HUES6 (cell line): ENCODE measurements at regions not wholly inside any gene's neighbourhood (a gene's known extent, or its start where the extent isn't known, plus 50 kb on each side); places are given as distances from the start of the nearest gene placed in this dataset.

Experiments
- H3K27ac ChIP-seq: 2 replicates; pipeline ENCODE4 v1.7.0; 2013; ENCODE audit warnings: low read depth, mild to moderate bottlenecking, low read length, inconsistent platforms
- H3K27me3 ChIP-seq: 2 replicates; pipeline ENCODE4 v1.6.1; 2013; ENCODE audit warnings: low read length; ENCODE audit not compliant: control insufficient read depth, insufficient read depth
- H3K36me3 ChIP-seq: 2 replicates; pipeline ENCODE4 v1.6.1; 2013; ENCODE audit warnings: low read length; ENCODE audit not compliant: control insufficient read depth, insufficient read depth
- H3K4me1 ChIP-seq: 2 replicates; pipeline ENCODE4 v1.6.1; 2013; ENCODE audit warnings: low read length; ENCODE audit not compliant: control insufficient read depth, insufficient read depth
- H3K4me3 ChIP-seq: 2 replicates; pipeline ENCODE4 v1.5.1; 2013; ENCODE audit warnings: low read depth, low read length
- H3K9ac ChIP-seq: one replicate; pipeline ENCODE4 v1.6.1; 2013; ENCODE audit warnings: mild to moderate bottlenecking, low read length
- H3K9me3 ChIP-seq: 2 replicates; pipeline ENCODE4 v1.6.1; 2013; ENCODE audit warnings: low read depth, low read length; ENCODE audit not compliant: control insufficient read depth, insufficient read depth

DNA sequence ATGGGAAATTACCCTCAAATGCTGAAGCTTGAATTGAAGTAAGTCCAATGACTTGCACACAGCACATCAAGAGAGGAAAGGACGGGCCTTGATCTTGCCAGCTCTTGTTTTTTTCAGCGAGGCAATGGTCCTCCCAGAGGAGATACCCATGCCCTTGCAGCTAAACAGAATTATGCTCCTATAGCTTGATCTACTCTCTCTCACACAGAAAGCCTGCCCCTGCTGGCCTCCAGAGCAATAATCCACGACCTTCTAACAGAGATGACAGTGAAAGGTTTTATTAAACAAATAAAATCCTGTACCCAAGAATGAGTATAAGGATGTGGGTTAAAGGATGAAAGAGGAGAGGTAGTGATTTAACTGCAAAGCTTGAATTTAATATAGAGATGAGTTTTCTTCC is 268.0 kb downstream of the ADRA2A start:
- H3K27me3 ChIP-seq = no peaks in the 10 kb centered on the region; the same call in 1 of the 2 replicates
- no peaks in the 10 kb centered on the region for H3K36me3 ChIP-seq
- H3K4me1 ChIP-seq = no peaks in the 10 kb centered on the region
- H3K9ac ChIP-seq = no peak overlapping the region
- H3K9me3 ChIP-seq = peaks cover 31% of the 10 kb centered on the region
- H3K27ac ChIP-seq = no peak overlapping the region
- no peak overlapping the region for H3K4me3 ChIP-seq

DNA sequence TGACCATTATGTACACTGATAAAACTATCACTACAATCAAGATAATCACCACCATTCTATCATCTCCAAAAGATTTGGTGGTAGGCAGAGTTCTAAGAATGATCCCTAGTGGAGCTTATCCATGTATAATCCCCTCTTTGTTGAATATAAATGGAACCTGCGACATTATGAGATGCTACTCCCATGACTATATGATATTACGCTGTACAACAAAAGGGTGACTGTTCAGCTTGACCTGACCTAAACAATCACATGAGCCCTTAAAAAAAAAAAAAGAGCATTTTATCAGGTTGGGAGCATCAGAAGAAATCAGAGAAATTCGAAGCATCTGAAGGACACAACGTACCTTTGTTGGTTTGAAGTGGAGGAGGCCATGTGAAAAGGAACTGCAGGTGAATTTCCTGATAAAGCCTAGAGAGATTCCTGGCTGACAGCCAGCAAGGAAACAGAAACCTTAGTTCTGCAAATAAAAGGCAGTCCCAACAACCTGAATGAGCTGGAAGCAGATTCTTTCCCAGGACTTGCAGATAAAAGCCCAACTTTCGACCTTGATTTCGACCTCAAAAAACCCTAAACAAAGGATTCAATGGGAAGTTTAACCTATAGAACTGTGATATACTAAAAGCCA is 270.7 kb downstream of the ADRA2A start:
- H3K36me3 ChIP-seq = no peaks in the 10 kb centered on the region
- H3K27ac ChIP-seq = no peak overlapping the region
- no peak overlapping the region for H3K4me3 ChIP-seq
- H3K4me1 ChIP-seq = no peaks in the 10 kb centered on the region
- 0 out of 2 replicates have a peak, but pooled peaks cover 9% of the 10 kb centered on the region for H3K9me3 ChIP-seq
- no peaks in the 10 kb centered on the region; the same call in 1 of the 2 replicates for H3K27me3 ChIP-seq
- no peak overlapping the region for H3K9ac ChIP-seq

DNA sequence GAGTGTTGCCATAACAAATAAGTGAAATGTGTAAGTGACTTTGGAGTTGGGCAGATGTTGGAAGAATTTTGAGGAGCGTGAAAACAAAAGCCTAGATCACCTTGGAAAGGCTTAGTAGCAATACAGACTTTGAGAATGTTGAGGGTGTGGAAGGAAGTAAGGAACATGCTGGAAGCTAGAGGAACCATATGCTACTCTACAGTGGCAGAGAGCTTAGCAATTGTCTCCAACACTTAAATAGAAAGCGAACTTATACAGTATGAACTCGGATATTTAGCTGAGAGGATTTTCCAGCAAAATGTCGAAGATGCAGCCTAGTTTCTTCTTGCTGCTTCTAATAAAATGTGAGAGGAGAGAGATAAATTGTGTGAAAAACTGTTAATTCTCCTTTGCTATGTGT is 271.2 kb downstream of the ADRA2A start:
- Histone ChIP-seq H3K4me1 (no peaks in the 10 kb centered on the region), H3K27ac (no peak overlapping the region), H3K9me3 (0 out of 2 replicates have a peak, but pooled peaks cover 9% of the 10 kb centered on the region), H3K9ac (no peak overlapping the region), H3K4me3 (no peak overlapping the region), H3K36me3 (no peaks in the 10 kb centered on the region), H3K27me3 (no peaks in the 10 kb centered on the region; the same call in 1 of the 2 replicates)

DNA sequence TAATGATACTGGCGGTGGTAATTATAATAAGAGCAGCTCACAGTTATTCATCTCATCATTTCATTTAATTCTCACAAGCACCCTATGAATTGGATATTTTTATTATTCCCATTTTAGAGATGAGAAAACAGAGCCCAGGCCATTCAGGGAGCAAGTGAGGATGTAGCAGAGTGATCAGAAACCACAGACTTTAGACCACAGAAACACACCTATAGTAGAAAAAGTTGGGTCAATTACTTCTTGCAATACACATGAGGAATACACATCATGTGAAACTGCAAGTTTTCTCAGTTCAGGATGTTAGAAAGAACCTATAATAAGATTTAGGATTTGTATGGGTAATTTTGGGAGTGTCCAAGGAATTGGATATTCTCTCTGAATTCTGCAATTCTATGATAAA is 278.0 kb downstream of the ADRA2A start:
- Histone ChIP-seq H3K4me3 (no peak overlapping the region), H3K4me1 (no peaks in the 10 kb centered on the region), H3K36me3 (no peaks in the 10 kb centered on the region), H3K27ac (no peak overlapping the region), H3K27me3 (no peaks in the 10 kb centered on the region), H3K9ac (no peak overlapping the region), H3K9me3 (no peaks in the 10 kb centered on the region)

DNA sequence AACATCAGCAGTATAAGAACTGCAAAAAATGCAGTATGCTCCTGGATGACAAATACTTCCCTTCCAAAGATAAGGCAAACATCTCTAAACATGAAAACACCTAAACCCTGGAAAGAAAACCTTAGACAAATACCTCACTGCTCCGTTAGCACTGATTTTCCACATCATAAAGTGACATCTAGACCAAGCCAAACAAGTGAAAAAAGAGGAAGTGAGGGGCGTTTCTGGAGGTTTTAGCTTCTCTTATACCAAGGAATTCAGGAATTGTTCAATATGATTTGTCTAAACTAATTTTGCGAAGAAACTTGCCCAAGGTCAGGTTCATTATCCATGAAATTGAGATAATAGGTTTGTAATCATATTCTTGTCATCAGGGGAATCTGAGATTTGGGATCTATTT is 279.7 kb downstream of the ADRA2A start:
- Histone ChIP-seq H3K4me1 (no peaks in the 10 kb centered on the region), H3K36me3 (no peaks in the 10 kb centered on the region), H3K9me3 (no peaks in the 10 kb centered on the region), H3K27ac (no peak overlapping the region), H3K4me3 (no peak overlapping the region), H3K27me3 (no peaks in the 10 kb centered on the region), H3K9ac (no peak overlapping the region)

DNA sequence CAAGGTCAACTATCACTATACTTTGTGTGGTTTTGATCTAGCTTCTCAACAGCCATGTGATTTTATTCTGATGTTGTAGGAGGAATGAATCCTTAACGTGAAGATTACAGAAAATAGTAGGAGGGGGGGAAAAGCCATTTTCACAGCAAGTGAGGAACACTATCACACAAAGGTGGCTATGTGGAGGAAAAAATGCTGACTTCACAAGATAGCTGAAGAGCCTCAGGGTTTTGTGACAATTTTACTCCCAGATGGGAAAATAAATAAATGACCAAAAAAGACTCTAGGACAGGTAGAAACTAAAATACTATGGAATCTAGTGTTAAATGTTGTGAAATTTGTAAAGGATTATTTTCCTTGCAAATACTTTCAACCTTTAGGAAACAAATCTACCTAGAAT is 281.0 kb downstream of the ADRA2A start:
- no peak overlapping the region for H3K27ac ChIP-seq
- H3K9ac ChIP-seq = no peak overlapping the region
- no peaks in the 10 kb centered on the region for H3K4me1 ChIP-seq
- no peaks in the 10 kb centered on the region for H3K36me3 ChIP-seq
- no peak overlapping the region for H3K4me3 ChIP-seq
- no peaks in the 10 kb centered on the region for H3K27me3 ChIP-seq
- no peaks in the 10 kb centered on the region for H3K9me3 ChIP-seq

DNA sequence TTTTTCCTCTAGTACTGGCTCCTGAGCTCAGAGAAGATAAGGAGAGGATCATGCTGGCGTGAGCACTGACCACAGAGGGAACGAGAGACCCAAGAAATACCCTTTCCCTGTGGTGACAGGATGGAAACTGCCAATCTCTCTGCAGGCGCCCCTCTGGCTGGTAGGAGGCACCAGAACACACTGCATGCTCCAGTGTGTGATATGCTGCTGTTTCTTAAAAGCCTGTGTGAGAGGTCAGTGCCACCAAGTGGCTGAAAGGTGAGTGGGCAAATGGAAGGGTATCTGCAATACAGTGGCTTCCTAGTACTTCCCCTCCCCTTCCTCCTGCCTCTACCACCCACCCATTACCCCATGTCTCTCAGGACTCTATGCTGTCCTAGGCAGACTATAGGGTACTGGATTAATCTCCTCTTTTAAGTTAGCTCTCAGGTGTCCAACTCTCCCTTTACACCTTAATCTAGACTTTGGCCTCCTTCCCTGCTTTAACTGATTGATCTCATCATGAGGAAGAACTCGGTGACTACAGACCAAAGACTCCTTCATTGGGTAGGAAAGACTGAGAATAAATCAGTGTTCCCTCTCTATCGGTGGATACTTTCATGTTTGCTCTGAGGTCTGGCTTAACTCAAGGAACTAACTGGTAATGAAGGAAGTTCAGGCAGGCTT is 283.6 kb downstream of the ADRA2A start:
- no peak overlapping the region for H3K27ac ChIP-seq
- H3K9ac ChIP-seq = no peak overlapping the region
- no peaks in the 10 kb centered on the region for H3K36me3 ChIP-seq
- H3K4me1 ChIP-seq = no peaks in the 10 kb centered on the region
- H3K9me3 ChIP-seq = no peaks in the 10 kb centered on the region
- H3K27me3 ChIP-seq = no peaks in the 10 kb centered on the region
- H3K4me3 ChIP-seq = no peak overlapping the region

DNA sequence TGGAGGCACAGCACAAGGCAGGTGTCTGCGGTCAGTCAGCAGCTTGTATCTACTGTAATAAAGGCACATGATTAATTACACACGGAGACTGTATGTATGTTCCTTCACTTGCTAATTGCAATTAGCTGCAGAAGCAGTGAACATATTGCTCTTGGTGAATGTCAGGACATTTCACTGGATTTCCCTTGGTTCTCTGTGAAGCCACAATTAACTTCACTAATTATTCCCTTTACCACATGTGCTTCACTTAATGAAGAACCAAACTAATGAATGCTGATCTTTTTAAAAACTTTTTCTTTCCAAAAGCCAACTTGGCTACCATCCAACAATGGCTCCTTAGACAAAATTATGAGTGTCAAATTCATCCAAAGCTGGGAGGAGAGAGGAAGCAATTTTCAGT is 290.7 kb downstream of the ADRA2A start:
- peaks cover 13% of the 10 kb centered on the region for H3K4me1 ChIP-seq
- H3K9ac ChIP-seq = no peak overlapping the region
- H3K27me3 ChIP-seq = no peaks in the 10 kb centered on the region
- H3K9me3 ChIP-seq = no peaks in the 10 kb centered on the region
- H3K4me3 ChIP-seq = no peak overlapping the region
- no peak overlapping the region for H3K27ac ChIP-seq
- no peaks in the 10 kb centered on the region for H3K36me3 ChIP-seq

DNA sequence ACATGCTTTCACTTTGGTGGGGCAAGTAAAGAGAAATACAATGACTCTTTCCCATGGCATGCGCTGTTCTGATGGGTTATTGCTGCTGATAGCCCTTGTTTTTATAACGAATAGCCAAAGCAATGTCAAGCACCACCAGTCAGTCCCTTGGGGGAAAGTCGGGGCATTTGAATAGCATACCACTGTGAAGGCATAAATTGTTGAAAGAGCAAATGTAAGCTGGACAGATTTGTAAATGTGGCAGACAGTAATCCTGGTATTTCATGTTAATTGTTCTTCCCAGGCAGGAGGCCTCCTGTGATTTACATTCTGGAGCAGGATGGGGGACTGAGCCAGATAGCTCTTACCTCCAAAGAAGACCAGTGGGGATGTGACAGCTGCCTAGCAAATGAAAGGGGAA is 293.3 kb downstream of the ADRA2A start:
- Histone ChIP-seq H3K27me3 (no peaks in the 10 kb centered on the region), H3K9me3 (no peaks in the 10 kb centered on the region), H3K27ac (no peak overlapping the region), H3K4me1 (peaks cover 13% of the 10 kb centered on the region), H3K9ac (no peak overlapping the region), H3K36me3 (no peaks in the 10 kb centered on the region), H3K4me3 (no peak overlapping the region)

DNA sequence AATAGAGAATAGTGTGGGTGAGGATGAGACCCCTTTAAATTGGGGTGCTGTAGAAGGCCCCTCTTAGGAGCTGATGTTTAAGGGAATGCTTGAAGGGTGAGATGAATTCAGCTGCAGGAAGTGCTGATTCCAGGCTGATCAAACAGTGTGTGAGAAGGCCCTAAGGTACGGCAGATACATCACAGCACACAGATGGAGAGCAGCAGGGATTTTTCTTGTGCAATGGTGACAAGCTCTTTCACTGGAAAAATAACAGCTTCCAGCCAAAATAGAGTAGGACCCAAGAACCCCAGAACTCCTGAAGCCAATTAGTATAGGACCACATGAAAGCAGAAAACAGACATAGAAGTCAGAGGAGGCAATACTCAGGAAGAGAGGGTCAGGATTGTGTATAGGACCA is 296.9 kb downstream of the ADRA2A start:
- Histone ChIP-seq H3K9me3 (no peaks in the 10 kb centered on the region), H3K4me1 (peaks cover 13% of the 10 kb centered on the region), H3K27me3 (no peaks in the 10 kb centered on the region), H3K36me3 (no peaks in the 10 kb centered on the region), H3K9ac (no peak overlapping the region), H3K27ac (no peak overlapping the region), H3K4me3 (no peak overlapping the region)

DNA sequence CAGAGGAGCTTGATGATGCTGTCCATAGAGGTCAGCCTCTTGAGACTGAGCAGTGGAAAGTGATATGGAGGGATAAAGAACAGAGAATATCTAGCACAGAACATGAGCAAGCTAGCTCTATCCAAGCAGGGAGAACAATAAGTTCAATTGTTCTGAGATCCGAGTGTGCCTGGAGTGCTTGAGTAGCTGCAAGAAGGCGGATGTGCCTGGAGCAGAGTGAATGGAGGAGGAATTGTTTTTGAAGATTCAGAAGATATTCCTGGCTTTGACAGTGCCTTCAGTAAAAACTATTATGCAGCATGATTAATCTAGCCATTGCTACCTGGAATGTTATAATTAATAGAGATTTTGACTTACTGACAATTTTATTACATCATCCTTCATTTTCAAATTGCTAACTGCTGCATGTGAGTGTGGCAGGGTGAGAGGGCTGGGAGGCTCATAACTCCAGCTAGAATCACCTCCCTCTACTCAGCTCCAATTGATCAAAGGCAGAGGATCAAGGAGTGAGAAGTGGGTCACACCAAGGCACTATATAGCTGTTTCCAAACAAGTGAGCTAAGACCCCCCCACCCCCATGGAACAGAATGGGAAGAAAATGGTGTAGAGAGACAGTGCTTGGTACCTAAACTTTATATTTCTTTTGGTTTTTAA is 302.8 kb downstream of the ADRA2A start:
- Histone ChIP-seq H3K9me3 (no peaks in the 10 kb centered on the region), H3K4me1 (no peaks in the 10 kb centered on the region), H3K36me3 (no peaks in the 10 kb centered on the region), H3K27me3 (no peaks in the 10 kb centered on the region), H3K4me3 (no peak overlapping the region), H3K9ac (no peak overlapping the region), H3K27ac (no peak overlapping the region)
